OCI-LY1 (cell line): ENCODE measurements at regions not wholly inside any gene's neighbourhood (a gene's known extent, or its start where the extent isn't known, plus 50 kb on each side); places are given as distances from the start of the nearest gene placed in this dataset.

ENCODE experiments used
- H2AFZ ChIP-seq: fragments of 200-600 bp; sonication (generic), shearing (Covaris generic); 2 replicates; pipeline ENCODE4 v1.6.0; 2014; ENCODE audit warnings: antibody characterized with exemption, mild to moderate bottlenecking, low read length
- H3F3A ChIP-seq: fragments of 200-600 bp; sonication (generic), shearing (Covaris generic); 2 replicates; pipeline ENCODE4 v1.6.0; 2014; ENCODE audit warnings: mild to moderate bottlenecking, antibody characterized with exemption, low read length, moderate library complexity; ENCODE audit not compliant: insufficient read depth
- H3K27ac ChIP-seq: fragments of 200-600 bp; sonication (generic); 2 replicates; pipeline ENCODE4 v1.5.1; 2014; ENCODE audit warnings: low read length, mixed run types, mild to moderate bottlenecking, low read depth; ENCODE audit not compliant: poor library complexity, severe bottlenecking
- H3K27me3 ChIP-seq: fragments of 200-600 bp; sonication (generic); 2 replicates; pipeline ENCODE4 v1.6.0; 2014; ENCODE audit warnings: antibody characterized with exemption, mild to moderate bottlenecking, low read length, moderate library complexity; ENCODE audit not compliant: insufficient read depth
- H3K36me3 ChIP-seq: fragments of 200-600 bp; sonication (generic); 2 replicates; pipeline ENCODE4 v1.6.1; 2014; ENCODE audit warnings: mild to moderate bottlenecking, antibody characterized with exemption, low read length, moderate library complexity, mixed read lengths; ENCODE audit not compliant: insufficient read depth
- H3K4me1 ChIP-seq: fragments of 200-600 bp; sonication (generic); 2 replicates; pipeline ENCODE4 v1.5.1; 2014; ENCODE audit warnings: mild to moderate bottlenecking, low read length, moderate library complexity; ENCODE audit not compliant: insufficient read depth, severe bottlenecking
- H3K4me2 ChIP-seq: fragments of 200-600 bp; sonication (generic), shearing (Covaris generic); 2 replicates; pipeline ENCODE4 v1.6.1; 2014; ENCODE audit warnings: low read length
- H3K4me3 ChIP-seq: fragments of 200-600 bp; sonication (generic); 2 replicates; pipeline ENCODE4 v1.5.1; 2014; ENCODE audit warnings: low read length, low read depth, mild to moderate bottlenecking, mixed read lengths; ENCODE audit not compliant: poor library complexity, severe bottlenecking
- H3K79me2 ChIP-seq: fragments of 200-600 bp; shearing (Covaris generic); 2 replicates; pipeline ENCODE4 v1.6.1; 2016; ENCODE audit warnings: mixed run types, low read length, mixed read lengths; ENCODE audit not compliant: insufficient read depth
- H3K9ac ChIP-seq: fragments of 200-600 bp; sonication (generic), shearing (Covaris generic); 2 replicates; pipeline ENCODE4 v1.6.1; 2014; ENCODE audit warnings: mild to moderate bottlenecking, low read length, mixed read lengths
- H3K9me2 ChIP-seq: fragments of 200-600 bp; sonication (generic), shearing (Covaris generic); 2 replicates; pipeline ENCODE4 v1.6.1; 2014; ENCODE audit warnings: low read depth, mild to moderate bottlenecking, low read length, mixed read lengths
- H3K9me3 ChIP-seq: fragments of 200-600 bp; shearing (Covaris generic); 2 replicates; pipeline ENCODE4 v1.6.1; 2014; ENCODE audit warnings: low read length, mixed read lengths
- H4K20me1 ChIP-seq: fragments of 200-600 bp; sonication (generic), shearing (Covaris generic); 2 replicates; pipeline ENCODE4 v1.6.0; 2016; ENCODE audit warnings: mild to moderate bottlenecking, low read length; ENCODE audit not compliant: insufficient read depth
- CTCF ChIP-seq: fragments of 200-600 bp; sonication (generic), shearing (Covaris generic); IDR thresholded peaks from 2 replicates; pipeline ENCODE4 v1.5.1; 2017; ENCODE audit warnings: mild to moderate bottlenecking, antibody characterized with exemption, low read length, moderate library complexity, mixed read lengths
- EZH2 ChIP-seq: fragments of 200-600 bp; sonication (generic), shearing (Covaris generic); IDR thresholded peaks from 2 replicates; pipeline ENCODE4 v1.8.0; 2017; ENCODE audit warnings: borderline replicate concordance, mixed run types, mild to moderate bottlenecking, antibody characterized with exemption, low read length, moderate library complexity, mixed read lengths

GRCh38 chr12:46908236-46908935, 82.6 kb upstream of the SLC38A4 start:
- H2AFZ ChIP-seq = no peak overlapping the region
- H3K27me3 ChIP-seq = no peaks in the 10 kb centered on the region
- H3K27ac ChIP-seq = no peak overlapping the region
- no peaks in the 10 kb centered on the region for H3F3A ChIP-seq
- no peaks in the 10 kb centered on the region for H3K9me2 ChIP-seq
- H3K9me3 ChIP-seq = no peaks in the 10 kb centered on the region
- no peaks in the 10 kb centered on the region for H4K20me1 ChIP-seq
- no peaks in the 10 kb centered on the region for H3K79me2 ChIP-seq
- no peak for TF ChIP-seq CTCF
- H3K36me3 ChIP-seq = no peaks in the 10 kb centered on the region
- H3K4me3 ChIP-seq = no peak overlapping the region
- H3K4me2 ChIP-seq = no peak overlapping the region
- no peak overlapping the region for H3K9ac ChIP-seq
- no peaks in the 10 kb centered on the region for H3K4me1 ChIP-seq

DNA sequence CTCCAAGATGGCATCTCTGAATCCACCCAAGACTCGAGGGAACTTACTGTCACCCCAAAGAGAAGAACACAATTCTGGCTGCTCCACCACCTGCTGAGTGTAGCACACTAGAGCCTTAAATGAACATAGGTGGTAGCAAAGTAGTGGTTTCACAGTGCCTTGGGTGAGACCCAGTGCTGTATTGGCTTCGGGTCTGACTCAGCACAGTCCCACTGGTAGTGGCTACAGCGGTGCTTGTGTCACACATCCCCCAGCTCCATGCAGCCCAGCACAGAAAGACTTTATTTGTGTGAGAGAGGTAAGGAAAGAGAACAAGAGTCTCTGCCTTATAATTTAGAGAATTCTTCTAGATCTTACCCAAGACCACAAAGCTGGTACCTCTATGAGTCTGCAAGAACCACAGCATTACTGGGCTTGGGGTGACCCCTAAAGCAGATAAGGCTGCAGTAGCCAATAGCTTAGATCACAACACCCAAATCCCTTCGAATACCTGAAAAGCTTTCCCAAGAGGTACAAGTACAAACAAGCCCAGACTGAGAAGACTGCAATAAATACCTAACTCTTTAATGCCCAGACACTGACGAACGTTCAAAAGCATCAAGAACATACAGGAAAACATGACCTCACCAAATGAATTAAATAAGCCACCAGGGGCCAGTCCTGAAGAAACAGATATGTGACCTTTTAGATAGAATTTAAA, 83.3 kb upstream of the SLC38A4 start:
- Histone ChIP-seq H3K9ac (no peak overlapping the region), H4K20me1 (no peaks in the 10 kb centered on the region), H3K27me3 (no peaks in the 10 kb centered on the region), H3K4me2 (no peak overlapping the region), H3K9me2 (no peaks in the 10 kb centered on the region), H3F3A (no peaks in the 10 kb centered on the region), H3K36me3 (no peaks in the 10 kb centered on the region), H3K79me2 (no peaks in the 10 kb centered on the region), H3K4me3 (no peak overlapping the region), H2AFZ (no peak overlapping the region), H3K27ac (no peak overlapping the region), H3K4me1 (no peaks in the 10 kb centered on the region), H3K9me3 (no peaks in the 10 kb centered on the region)
- TF ChIP-seq EZH2 (no peak), CTCF (no peak)

- no peaks in the 10 kb centered on the region for H3F3A ChIP-seq
- H3K9me2 ChIP-seq = no peaks in the 10 kb centered on the region
- no peaks in the 10 kb centered on the region for H3K9me3 ChIP-seq
- H4K20me1 ChIP-seq = no peaks in the 10 kb centered on the region
- TF ChIP-seq CTCF (no peak), EZH2 (no peak)
- H3K4me1 ChIP-seq = no peaks in the 10 kb centered on the region
- H3K27ac ChIP-seq = no peak overlapping the region
- H3K36me3 ChIP-seq = no peaks in the 10 kb centered on the region
- no peak overlapping the region for H2AFZ ChIP-seq
- H3K27me3 ChIP-seq = no peaks in the 10 kb centered on the region
- no peak overlapping the region for H3K9ac ChIP-seq
- H3K4me3 ChIP-seq = no peak overlapping the region
- H3K79me2 ChIP-seq = no peaks in the 10 kb centered on the region
- no peak overlapping the region for H3K4me2 ChIP-seq
Observed at GRCh38 chr12:46910830-46911229, 85.0 kb upstream of the SLC38A4 start.
